H9 (cell line): ENCODE measurements at regions not wholly inside any gene's neighbourhood (a gene's known extent, or its start where the extent isn't known, plus 50 kb on each side); places are given as distances from the start of the nearest gene placed in this dataset.

Experiments
- DNase-seq: peaks from one replicate; pipeline ENCODE4 v3.0.0-alpha.2; 2017
- H2AFZ ChIP-seq: one replicate; pipeline ENCODE4 v1.6.1; 2013; ENCODE audit warnings: mild to moderate bottlenecking, low read length, control low read depth, moderate library complexity
- H2AK5ac ChIP-seq: 2 replicates; pipeline ENCODE4 v1.6.1; 2013; ENCODE audit warnings: low read length, control low read depth, mixed read lengths; ENCODE audit not compliant: insufficient read length
- H2BK120ac ChIP-seq: one replicate; pipeline ENCODE4 v1.6.1; 2013; ENCODE audit warnings: low read depth, mild to moderate bottlenecking, low read length, control low read depth, inconsistent platforms; ENCODE audit not compliant: poor library complexity, severe bottlenecking
- H2BK12ac ChIP-seq: 2 replicates; pipeline ENCODE4 v1.6.1; 2013; ENCODE audit warnings: low read length, control low read depth, mixed read lengths, low read depth; ENCODE audit not compliant: insufficient read length
- H2BK15ac ChIP-seq: 2 replicates; pipeline ENCODE4 v1.6.1; 2013; ENCODE audit warnings: low read depth, low read length, control low read depth
- H2BK20ac ChIP-seq: one replicate; pipeline ENCODE4 v1.6.1; 2013; ENCODE audit warnings: low read depth, mild to moderate bottlenecking, low read length, control low read depth, inconsistent platforms; ENCODE audit not compliant: poor library complexity, severe bottlenecking
- H2BK5ac ChIP-seq: 2 replicates; pipeline ENCODE4 v1.6.1; 2013; ENCODE audit warnings: low read length, control low read depth, mixed read lengths; ENCODE audit not compliant: insufficient read length
- H3K14ac ChIP-seq: 2 replicates; pipeline ENCODE4 v1.6.1; 2013; ENCODE audit warnings: low read length, control low read depth; ENCODE audit not compliant: insufficient read depth
- H3K18ac ChIP-seq: 2 replicates; pipeline ENCODE4 v1.6.1; 2013; ENCODE audit warnings: low read depth, mild to moderate bottlenecking, mixed read lengths, low read length, control low read depth; ENCODE audit not compliant: insufficient read length
- H3K23ac ChIP-seq: 2 replicates; pipeline ENCODE4 v1.6.1; 2013; ENCODE audit warnings: low read length, control low read depth, mixed read lengths, low read depth; ENCODE audit not compliant: insufficient read length
- H3K23me2 ChIP-seq: 2 replicates; pipeline ENCODE4 v1.6.1; 2013; ENCODE audit warnings: low read depth, mild to moderate bottlenecking, mixed read lengths, low read length, control low read depth; ENCODE audit not compliant: insufficient read length, poor library complexity, severe bottlenecking
- H3K27ac ChIP-seq: 2 replicates; pipeline ENCODE4 v1.5.1; 2013; ENCODE audit warnings: low read length, control low read depth, mixed read lengths, low read depth; ENCODE audit not compliant: insufficient read length
- H3K27me3 ChIP-seq: 2 replicates; pipeline ENCODE4 v1.6.1; 2013; ENCODE audit warnings: low read length, control low read depth, inconsistent platforms; ENCODE audit not compliant: insufficient read depth
- H3K4ac ChIP-seq: 2 replicates; pipeline ENCODE4 v1.6.1; 2013; ENCODE audit warnings: low read depth, mild to moderate bottlenecking, control low read depth, inconsistent platforms, low read length, moderate library complexity
- H3K4me1 ChIP-seq: 2 replicates; pipeline ENCODE4 v1.6.1; 2013; ENCODE audit warnings: low read length, control low read depth, inconsistent platforms; ENCODE audit not compliant: insufficient read depth
- H3K4me2 ChIP-seq: 2 replicates; pipeline ENCODE4 v1.6.1; 2013; ENCODE audit warnings: low read length, control low read depth, mixed read lengths; ENCODE audit not compliant: insufficient read length, insufficient read depth
- H3K56ac ChIP-seq: 2 replicates; pipeline ENCODE4 v1.6.1; 2013; ENCODE audit warnings: low read depth, mild to moderate bottlenecking, mixed read lengths, low read length, control low read depth; ENCODE audit not compliant: insufficient read length
- H3K79me1 ChIP-seq: 2 replicates; pipeline ENCODE4 v1.6.1; 2013; ENCODE audit warnings: low read depth, mild to moderate bottlenecking, moderate library complexity, low read length, control low read depth, inconsistent platforms; ENCODE audit not compliant: insufficient read depth, poor library complexity, severe bottlenecking
- H3K79me2 ChIP-seq: 2 replicates; pipeline ENCODE4 v1.6.1; 2013; ENCODE audit warnings: low read length, control low read depth, inconsistent platforms; ENCODE audit not compliant: insufficient read depth
- H3K9ac ChIP-seq: 2 replicates; pipeline ENCODE4 v1.6.1; 2013; ENCODE audit warnings: low read length, control low read depth, mixed read lengths; ENCODE audit not compliant: insufficient read length; ENCODE audit errors: extremely low read depth
- H3K9me3 ChIP-seq: one replicate; pipeline ENCODE4 v1.6.1; 2013; ENCODE audit warnings: low read depth, low read length, inconsistent platforms; ENCODE audit not compliant: control insufficient read depth
- H3T11ph ChIP-seq: one replicate; pipeline ENCODE4 v1.6.1; 2013; ENCODE audit warnings: mild to moderate bottlenecking, low read length, control low read depth, inconsistent platforms
- H4K20me1 ChIP-seq: one replicate; pipeline ENCODE4 v1.6.1; 2013; ENCODE audit not compliant: control insufficient read depth, insufficient read length, insufficient read depth
- H4K5ac ChIP-seq: 2 replicates; pipeline ENCODE4 v1.6.1; 2013; ENCODE audit warnings: low read depth, mild to moderate bottlenecking, mixed read lengths, low read length, control low read depth; ENCODE audit not compliant: insufficient read length
- H4K8ac ChIP-seq: replicated peaks from 2 replicates; pipeline ENCODE4 v1.6.1; 2013; ENCODE audit warnings: low read length, control low read depth, mixed read lengths, low read depth; ENCODE audit not compliant: insufficient read length
- H4K91ac ChIP-seq: 2 replicates; pipeline ENCODE4 v1.6.1; 2013; ENCODE audit warnings: low read depth, mild to moderate bottlenecking, moderate library complexity, mixed read lengths, low read length, control low read depth; ENCODE audit not compliant: insufficient read length
- H3K27ac Mint-ChIP-seq, 3 experiments: 2 replicates in 2 of 3; 3 replicates in 1 of 3; pipeline ENCODE4 v1.8.0; 2020 to 2021; ENCODE audit warnings: mixed read lengths in 3 of 3, mild to moderate bottlenecking in 1 of 3, moderate library complexity in 1 of 3
- H3K27me3 Mint-ChIP-seq: 2 replicates; pipeline ENCODE4 v1.8.0; 2021; ENCODE audit warnings: low read depth, mild to moderate bottlenecking, moderate library complexity, mixed read lengths
- H3K36me3 Mint-ChIP-seq, 3 experiments: 2 replicates in 2 of 3; 3 replicates in 1 of 3; pipeline ENCODE4 v1.8.0; 2020 to 2021; ENCODE audit warnings: low read depth in 3 of 3, mixed read lengths in 3 of 3; ENCODE audit not compliant: insufficient read depth in 1 of 3
- H3K4me1 Mint-ChIP-seq, 2 experiments: 2 replicates each; pipeline ENCODE4 v1.8.0; 2020; ENCODE audit warnings: mixed read lengths in 2 of 2
- H3K4me3 Mint-ChIP-seq, 2 experiments: 2 replicates in 1 of 2; 3 replicates in 1 of 2; pipeline ENCODE4 v1.8.0; 2020 to 2021; ENCODE audit warnings: mild to moderate bottlenecking in 2 of 2, mixed read lengths in 2 of 2, moderate library complexity in 1 of 2
- H3K9me3 Mint-ChIP-seq, 2 experiments: 2 replicates in 1 of 2; 3 replicates in 1 of 2; pipeline ENCODE4 v1.8.0; 2020; ENCODE audit warnings: mild to moderate bottlenecking in 2 of 2, mixed read lengths in 2 of 2, moderate library complexity in 1 of 2
- TF ChIP-seq, protein P1 (sequence below): fragments of 200-600 bp; sonication (generic); conservative IDR thresholded peaks from 3 replicates; pipeline ENCODE4 v1.8.0; 2021; ENCODE audit warnings: antibody characterized with exemption, mild to moderate bottlenecking

DNA sequence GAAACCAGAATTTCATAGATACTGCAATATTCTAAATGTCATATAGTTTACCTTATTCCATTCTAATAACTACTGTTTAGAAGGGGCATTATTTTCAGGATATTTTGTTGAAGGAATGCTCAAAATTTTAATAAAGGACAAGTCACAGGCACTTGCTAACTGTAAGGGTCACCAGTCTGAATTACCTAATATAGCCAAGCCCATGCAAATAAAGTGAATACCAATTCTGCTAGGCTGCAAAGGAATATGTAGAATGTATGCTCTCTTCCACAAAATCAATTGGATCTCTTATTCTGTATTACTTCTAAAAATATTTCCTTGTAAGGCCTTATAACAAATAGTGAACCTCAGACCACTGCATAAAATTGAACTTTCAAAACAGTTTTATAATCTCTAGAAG, 52.3 kb upstream of the FAT4 start:
- no peak overlapping the region for H4K91ac ChIP-seq
- no peak overlapping the region for H4K5ac ChIP-seq
- H3K4me2 ChIP-seq, result no peak overlapping the region
- H4K20me1 ChIP-seq, result no peaks in the 10 kb centered on the region
- H3K79me2 ChIP-seq, result no peaks in the 10 kb centered on the region
- H3K27me3 ChIP-seq, result no peaks in the 10 kb centered on the region
- H3K9ac ChIP-seq, result no peak overlapping the region
- no peak overlapping the region for H3K27ac ChIP-seq
- no peaks in the 10 kb centered on the region for H3K23me2 ChIP-seq
- no peak overlapping the region for H3K4ac ChIP-seq
- no peak overlapping the region for H2BK5ac ChIP-seq
- no peak overlapping the region for H2AK5ac ChIP-seq
- Mint-ChIP-seq H3K4me3 (no peak overlapping the region), H3K36me3 (no peaks in the 10 kb centered on the region), H3K27ac (no peak overlapping the region), H3K27me3 (no peaks in the 10 kb centered on the region), H3K9me3 (no peaks in the 10 kb centered on the region; a peak in 1 of 5 replicates), H3K4me1 (peaks cover 8% of the 10 kb centered on the region in 2 experiments)
- H3K79me1 ChIP-seq, result no peaks in the 10 kb centered on the region
- H3K23ac ChIP-seq, result no peak overlapping the region
- H3K9me3 ChIP-seq, result no peaks in the 10 kb centered on the region
- no peak overlapping the region for H3K14ac ChIP-seq
- H2BK120ac ChIP-seq, result no peak overlapping the region
- TF ChIP-seq, protein P1, sequence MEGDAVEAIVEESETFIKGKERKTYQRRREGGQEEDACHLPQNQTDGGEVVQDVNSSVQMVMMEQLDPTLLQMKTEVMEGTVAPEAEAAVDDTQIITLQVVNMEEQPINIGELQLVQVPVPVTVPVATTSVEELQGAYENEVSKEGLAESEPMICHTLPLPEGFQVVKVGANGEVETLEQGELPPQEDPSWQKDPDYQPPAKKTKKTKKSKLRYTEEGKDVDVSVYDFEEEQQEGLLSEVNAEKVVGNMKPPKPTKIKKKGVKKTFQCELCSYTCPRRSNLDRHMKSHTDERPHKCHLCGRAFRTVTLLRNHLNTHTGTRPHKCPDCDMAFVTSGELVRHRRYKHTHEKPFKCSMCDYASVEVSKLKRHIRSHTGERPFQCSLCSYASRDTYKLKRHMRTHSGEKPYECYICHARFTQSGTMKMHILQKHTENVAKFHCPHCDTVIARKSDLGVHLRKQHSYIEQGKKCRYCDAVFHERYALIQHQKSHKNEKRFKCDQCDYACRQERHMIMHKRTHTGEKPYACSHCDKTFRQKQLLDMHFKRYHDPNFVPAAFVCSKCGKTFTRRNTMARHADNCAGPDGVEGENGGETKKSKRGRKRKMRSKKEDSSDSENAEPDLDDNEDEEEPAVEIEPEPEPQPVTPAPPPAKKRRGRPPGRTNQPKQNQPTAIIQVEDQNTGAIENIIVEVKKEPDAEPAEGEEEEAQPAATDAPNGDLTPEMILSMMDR, result no peak
- H3K18ac ChIP-seq, result no peak overlapping the region
- no peak overlapping the region for H3T11ph ChIP-seq
- no peak for DNase-seq
- no peak overlapping the region for H2BK12ac ChIP-seq
- no peak overlapping the region for H2BK15ac ChIP-seq
- H2BK20ac ChIP-seq, result no peak overlapping the region
- no peaks in the 10 kb centered on the region for H3K4me1 ChIP-seq
- H2AFZ ChIP-seq, result no peak overlapping the region
- H4K8ac ChIP-seq, result no peak overlapping the region
- no peak overlapping the region for H3K56ac ChIP-seq
